Fibroblast of skin of right biceps (primary cell): ENCODE measurements at regions not wholly inside any gene's neighbourhood (a gene's known extent, or its start where the extent isn't known, plus 50 kb on each side); places are given as distances from the start of the nearest gene placed in this dataset.

Experiments used
- DNase-seq: peaks from one replicate; pipeline ENCODE4 v3.0.0-alpha.2; 2013

DNA sequence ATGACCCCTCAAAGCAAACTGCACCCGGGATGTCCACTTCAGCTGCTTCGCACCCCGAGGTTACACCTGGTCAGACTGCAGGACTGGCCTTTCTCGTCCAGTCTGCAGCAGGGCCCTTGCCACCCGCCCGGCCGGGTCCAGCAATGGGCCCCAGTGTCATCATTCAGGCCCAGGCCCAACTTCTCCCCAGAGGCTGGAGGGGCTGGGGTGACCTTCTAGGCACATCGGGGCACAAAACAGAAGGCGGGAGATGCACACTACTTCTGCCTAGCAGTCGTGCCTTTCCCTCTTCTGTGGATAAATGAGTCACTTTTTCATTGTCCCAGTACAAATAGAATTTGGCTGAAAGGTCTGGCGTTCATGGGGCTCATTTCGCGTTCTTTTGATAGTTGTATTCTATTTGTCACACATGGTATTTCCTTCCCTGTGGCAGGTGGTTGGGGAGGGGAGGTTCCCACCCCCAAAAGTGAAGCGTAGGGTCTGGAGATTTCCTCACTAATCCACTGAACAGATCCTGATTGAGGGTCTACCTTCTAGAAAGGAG lies 56.9 kb upstream of the ID2 start:
- DNase-seq, result no peak

DNA sequence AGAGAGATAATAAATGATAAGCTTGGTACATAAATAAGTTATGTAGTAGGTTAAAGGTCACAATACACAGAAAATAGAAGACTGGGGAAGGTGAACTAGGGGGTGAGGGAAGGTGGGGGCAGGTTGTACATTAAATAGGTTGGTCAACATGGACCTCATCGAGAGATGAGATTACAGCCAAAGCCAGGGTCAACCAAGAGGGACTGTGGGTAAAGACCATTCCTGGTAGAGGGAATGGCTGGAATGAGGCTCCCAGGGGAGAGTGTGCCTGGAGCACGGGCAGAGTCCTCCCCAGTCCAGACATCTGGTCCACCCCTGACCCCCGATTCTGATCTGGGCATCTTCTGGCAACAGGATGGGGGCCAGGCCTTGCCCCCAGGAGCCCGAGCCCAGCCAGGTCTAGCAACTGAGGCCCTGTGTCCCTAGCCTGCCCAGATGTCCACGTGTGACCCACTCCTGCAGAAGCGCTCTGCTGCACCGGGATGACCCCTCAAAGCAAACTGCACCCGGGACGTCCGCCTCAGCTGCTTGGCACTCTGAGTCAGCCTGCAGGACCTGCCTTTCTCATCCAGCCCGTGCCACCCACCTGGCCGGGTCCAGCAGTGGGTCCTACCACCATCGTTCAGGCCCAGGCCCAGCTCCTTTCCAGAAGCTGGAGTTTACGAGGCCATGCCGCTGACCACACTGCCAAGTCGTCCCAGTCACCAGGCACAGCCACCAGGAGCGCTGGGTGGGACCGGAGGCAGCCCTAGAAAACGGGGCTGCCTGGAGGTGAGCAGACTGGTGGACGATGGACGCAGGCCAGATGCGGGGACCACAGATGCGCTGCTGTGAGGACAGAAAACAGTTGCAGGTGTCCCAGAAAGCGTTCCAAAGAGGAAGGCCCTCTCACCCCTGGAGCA lies 56.2 kb upstream of the ID2 start:
- no peak for DNase-seq

DNA sequence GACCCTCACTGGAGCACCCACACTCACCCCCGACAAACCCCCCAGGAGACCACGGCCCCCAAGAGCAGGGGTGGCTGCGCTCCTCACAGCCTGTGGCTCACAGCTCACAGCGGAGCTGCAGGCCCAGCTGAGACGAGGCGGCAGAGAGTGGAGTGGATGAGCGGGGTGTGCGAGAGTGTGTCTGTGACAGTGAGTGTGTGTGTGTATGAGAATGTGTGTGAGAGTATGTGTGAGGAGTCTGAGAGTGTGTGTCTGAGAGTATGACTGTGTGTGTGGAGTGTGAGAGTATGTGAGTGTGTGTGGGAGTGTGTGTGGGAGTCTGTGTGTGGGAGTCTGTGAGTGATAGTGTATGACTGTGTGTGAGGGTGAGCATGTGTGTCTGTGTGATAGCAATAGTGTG lies 55.3 kb upstream of the ID2 start:
- DNase-seq, result no peak

DNA sequence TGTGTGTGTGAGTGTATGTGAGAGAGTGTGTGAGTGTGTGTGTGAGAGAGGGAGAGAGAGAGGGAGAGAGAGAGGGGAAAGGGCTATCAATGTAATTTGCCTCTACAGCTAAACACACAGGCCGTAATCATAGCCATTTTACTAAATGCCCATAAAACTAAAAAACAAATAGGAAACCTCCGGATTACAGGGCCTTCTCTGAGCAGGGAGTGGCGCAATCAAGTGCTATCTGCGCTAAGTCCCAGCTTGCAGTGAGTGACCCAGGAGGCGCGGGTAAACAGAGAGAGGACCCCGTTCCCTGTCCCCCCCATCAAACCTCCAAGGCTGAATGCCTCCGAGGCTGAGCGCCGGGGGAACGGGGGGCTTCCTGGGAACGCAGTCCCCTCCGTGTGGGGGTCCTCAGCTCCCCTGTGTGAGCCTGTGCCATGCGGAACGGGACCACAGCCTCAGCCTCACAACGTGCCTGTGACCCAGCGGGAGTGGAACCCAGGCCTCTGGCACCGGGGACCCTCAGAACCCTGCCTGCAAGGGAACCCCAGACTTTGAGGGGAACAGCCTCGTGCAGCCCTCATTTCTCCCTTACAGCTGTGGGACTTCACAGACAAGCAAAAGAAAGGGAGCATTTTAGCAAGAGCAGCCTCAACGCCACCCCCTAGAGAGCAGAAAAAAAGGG lies 54.7 kb upstream of the ID2 start:
- DNase-seq, result no peak

DNA sequence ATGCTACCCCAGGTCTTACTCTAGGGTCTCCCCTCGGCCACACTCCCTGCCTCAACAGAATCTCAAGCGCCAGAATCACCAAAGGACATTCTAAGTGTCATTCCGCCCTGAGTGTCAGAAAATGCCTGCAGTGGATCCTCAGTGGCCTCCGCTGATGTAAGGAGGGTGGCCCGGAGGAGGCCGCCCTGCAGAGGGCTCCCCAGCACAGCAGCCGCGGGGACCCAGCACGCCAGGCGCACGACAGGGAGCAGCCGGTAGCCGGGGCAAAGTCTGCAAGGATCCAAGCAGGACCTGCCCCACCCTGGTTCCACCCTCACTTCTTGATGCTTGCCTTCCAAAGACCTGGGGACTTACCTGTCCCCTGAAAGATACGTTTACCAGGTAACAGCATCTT lies 54.2 kb upstream of the ID2 start:
- no peak for DNase-seq

DNA sequence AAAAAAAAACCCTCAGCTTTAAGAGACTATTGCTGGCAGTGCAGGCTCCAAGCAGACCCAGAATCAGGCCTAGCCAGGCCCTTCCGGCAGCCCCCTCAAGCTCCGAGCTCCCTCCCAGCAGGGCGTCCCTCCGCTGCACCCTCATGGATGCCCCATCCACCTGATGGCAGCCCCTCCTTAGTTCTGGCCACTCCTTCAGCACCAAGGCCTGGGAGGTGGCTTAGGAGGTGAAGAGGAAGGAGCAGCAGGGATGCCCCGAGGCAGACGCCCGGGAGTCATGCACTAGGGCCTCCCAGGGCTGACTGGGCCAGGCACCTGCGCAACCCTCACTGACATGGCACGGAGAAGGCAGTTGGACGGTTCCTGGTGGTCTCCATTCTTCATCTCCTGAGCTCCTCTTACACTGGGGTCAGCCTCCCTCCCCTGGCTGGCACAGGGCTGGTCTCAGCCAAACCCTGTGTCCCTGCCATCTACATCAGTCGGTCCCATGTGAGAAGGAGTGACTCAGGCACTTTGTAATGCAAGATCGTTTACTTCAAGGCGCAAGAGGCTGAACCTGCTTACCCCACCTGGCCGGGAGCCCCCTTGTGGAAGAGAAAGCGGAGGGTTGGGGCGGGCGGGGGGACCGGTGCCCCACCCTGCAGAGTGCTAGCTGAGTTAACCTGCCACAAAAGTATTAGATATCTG lies 53.5 kb upstream of the ID2 start:
- DNase-seq, result no peak

DNA sequence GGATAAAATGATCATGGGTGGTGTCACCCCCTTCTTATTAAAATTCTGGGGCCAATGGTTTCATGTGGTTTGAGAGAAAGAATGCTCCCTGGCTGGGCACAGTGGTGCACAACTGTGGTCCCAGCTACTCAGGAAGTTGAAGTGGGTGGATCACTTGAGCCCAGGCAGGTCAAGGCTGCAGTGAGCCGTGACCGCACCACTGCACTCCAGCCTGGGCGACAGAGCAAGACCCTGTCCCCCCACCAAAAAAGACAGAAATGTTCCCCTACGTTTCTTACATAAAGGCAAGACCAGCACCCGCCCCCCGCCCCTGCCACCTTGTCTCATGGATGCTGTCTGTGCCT lies 53.0 kb upstream of the ID2 start:
- DNase-seq, result no peak

DNA sequence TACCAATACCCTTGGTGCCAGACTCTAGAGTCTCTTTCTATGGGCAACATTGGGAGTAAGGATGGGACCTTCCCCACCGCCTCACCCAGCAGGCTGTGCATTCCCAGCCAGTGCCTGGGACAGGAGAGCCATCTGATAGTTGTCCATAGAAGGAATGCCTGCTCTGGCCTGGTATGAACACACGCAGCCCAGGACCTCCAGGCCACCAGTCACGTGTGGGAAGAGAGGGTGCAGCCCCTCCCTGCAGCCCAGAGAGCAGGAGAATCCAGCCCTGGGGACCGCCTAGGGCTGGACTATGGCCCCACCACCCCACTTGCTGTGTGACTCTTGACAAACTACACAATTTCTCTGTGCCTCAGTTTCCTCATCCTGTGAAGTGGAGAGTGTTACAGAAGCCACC lies 52.5 kb upstream of the ID2 start:
- no peak for DNase-seq

DNA sequence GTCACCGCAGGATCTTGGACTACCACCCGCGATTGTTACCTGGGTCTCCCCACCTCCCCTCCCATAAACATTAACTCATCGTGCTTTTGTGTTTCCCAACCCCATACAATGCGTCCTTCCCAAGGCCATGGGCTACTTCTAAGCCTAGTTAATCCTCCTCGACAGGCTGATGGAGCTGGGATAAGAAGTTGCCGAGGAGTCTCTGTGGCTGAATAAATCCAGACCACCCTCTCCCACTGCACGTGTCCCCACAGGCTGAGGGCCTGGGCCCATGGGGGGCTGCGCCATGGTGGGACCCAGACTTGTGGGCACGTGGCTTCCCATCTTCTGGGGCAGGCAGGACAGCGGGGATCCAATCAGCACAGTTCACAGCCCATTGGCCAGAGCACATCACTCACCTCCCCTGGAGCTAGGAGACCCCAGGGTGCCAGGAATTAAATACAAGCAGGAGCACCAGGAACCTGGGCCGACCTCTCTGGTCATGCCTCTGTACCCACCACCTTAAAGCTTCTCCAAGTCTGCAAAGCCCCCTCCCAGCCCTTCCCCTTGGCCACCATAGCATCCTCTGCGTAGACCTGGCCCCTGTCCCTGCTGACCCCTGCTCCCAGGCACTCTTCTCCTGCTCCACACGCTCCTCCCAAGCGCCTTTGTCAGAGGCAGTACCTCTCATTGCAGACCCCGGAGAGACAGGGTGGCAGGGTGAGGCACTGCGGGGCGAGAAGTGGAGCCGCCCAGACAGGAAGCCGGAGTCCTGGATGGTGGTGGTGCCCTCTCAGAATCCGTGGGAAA lies 51.0 kb upstream of the ID2 start:
- no peak for DNase-seq

DNA sequence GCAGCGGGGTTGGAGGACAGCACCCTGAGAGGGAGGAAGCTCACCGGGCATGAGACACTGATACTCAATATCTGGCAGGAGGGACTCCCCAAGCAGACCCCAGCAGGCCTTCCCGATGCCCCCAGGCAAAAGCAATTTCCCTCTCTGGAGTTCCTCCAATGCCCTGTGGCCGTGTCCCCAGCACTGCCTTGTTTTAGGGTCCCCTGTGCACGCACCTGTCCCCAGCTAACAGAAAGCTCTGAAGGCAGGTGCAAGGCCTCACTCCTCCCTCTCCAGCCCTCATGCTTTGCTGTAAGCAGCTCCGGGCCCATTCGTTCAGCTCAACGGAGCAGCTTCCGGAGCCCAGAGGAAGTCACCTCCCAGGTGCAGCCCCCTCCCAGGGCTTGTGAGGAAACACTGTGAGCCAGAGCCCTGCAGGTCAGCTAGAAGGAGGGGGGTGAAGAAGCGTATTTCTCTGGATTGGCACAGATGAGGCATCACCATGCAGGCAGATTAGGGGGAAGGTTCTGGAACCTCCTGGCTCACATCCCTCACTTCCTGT lies 50.3 kb upstream of the ID2 start:
- DNase-seq, result no peak
